ENCODE measurements at regions not wholly inside any gene's neighbourhood (a gene's known extent, or its start where the extent isn't known, plus 50 kb on each side); places are given as distances from the start of the nearest gene placed in this dataset.

DNA sequence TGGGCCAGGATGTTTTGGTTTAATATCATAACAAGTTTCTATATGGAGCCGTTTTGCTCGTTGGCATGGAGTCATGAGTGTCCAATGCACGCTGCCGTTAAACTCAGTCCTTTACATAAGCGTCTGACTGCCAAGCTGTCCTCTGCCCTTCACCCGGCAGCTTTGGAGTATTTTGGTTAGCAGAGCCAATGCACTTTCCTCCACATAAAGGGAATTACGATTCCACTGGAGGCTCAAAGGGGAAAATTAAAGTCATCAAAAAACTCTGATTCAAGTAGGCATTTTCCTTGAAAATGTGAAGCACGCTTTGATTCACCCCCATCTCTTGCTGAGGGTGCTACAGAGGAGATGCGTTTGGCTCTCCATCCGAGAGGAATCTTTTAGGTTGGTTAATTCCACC is 144.4 kb upstream of the ARGLU1 start:
- no peak for DNase-seq (ENCODE audit: low read depth)

DNA sequence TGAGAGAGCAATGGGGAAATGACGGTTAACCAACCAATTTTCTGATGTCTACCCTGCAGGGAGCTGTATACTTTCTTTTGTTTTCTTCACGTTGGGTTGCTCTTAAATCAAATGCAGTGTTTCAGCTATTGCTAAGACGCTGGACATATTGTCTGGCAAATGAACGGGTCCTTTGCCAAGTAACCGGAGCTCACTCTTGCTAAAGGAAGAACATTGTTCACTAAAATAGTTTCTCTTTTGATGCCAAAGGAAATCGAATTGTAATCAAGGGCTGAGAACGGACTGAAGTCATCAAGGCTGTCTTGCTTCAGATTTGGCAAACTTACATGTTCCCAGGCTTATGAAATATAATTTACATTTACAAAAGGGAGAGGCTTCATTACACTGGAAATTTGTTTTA is 142.3 kb upstream of the ARGLU1 start:
- DNase-seq (ENCODE audit: low read depth), result no peak

- no peak for DNase-seq (ENCODE audit: low read depth)
Observed at GRCh38 chr13:106709522-106709921, 141.6 kb upstream of the ARGLU1 start.

GRCh38 chr13:106702505-106702904 is 134.6 kb upstream of the ARGLU1 start:
- DNase-seq (ENCODE audit: low read depth), result no peak

GRCh38 chr13:106701771-106702341 is 133.9 kb upstream of the ARGLU1 start:
- no peak for DNase-seq (ENCODE audit: low read depth)

- DNase-seq (ENCODE audit: low read depth), result no peak
Observed at GRCh38 chr13:106700439-106700838, 132.5 kb upstream of the ARGLU1 start.

DNA sequence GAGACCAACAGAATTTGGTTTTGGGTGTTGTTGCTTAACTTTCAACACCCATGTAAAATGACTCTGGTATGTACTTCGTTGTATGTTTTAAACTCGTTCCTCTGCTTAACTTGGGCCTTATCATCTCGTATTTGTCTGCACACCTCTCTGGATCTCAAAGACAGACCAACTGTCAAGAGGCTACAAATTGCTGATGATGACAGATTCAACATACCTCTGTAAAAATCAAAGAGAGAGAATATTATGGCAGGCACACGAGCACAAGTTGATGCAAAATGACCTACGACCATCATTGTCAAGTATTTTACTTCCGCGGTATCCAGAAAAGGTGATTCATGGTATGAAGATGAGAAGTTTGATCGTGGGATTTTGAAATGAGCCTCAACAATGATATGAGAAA is 132.1 kb upstream of the ARGLU1 start:
- DNase-seq (ENCODE audit: low read depth), result no peak

- no peak for DNase-seq (ENCODE audit: low read depth)
Observed at GRCh38 chr13:106699311-106699710, 131.4 kb upstream of the ARGLU1 start.

DNA sequence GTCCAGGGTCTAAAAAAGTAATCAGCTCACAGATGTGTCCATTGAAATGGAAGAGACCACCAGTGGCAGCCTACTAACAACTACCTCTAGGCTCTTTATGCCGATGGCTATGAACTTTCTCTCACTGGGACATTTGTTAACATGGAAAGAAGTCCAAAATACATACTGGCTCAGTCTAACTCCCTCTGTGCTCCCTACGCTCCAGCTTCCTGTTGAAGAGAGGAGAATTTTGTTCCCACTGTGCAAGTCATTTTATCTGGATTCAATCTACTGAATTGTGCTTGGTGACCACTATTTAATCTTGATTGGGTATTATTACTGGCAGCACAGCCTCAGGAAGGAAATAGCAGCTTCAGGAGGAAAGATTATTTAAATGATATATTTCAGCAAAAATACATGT is 128.8 kb upstream of the ARGLU1 start:
- DNase-seq (ENCODE audit: low read depth), result no peak

DNA sequence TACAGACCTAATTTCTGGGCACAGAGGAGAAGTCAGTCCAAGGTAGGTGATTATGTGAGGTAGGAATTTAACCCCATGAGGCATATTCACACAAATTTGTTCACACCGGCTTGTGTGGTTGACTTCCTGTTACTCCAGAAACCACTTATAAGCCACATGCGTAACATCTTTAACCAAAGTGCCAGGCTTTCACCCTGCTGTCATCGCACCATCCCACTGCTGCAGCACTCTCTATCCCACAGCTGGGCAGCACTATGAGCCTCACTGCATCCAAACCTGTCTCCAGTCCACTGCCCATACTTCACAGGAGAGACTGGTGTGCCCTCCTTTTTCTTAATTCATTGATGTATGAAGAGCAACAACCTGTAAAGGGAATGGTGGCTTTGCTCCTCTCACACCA is 128.2 kb upstream of the ARGLU1 start:
- DNase-seq (ENCODE audit: low read depth), result no peak

GRCh38 chr13:106695139-106695538 is 127.2 kb upstream of the ARGLU1 start:
- DNase-seq (ENCODE audit: low read depth), result no peak

- DNase-seq (ENCODE audit: low read depth), result no peak
Observed at GRCh38 chr13:106691861-106692260, 123.9 kb upstream of the ARGLU1 start.

- no peak for DNase-seq (ENCODE audit: low read depth)
Observed at GRCh38 chr13:106691341-106691740, 123.4 kb upstream of the ARGLU1 start.

- DNase-seq (ENCODE audit: low read depth), result no peak
Observed at GRCh38 chr13:106690779-106691178, 122.8 kb upstream of the ARGLU1 start.

- no peak for DNase-seq (ENCODE audit: low read depth)
Observed at GRCh38 chr13:106689906-106690305, 122.0 kb upstream of the ARGLU1 start.

- no peak for DNase-seq (ENCODE audit: low read depth)
Observed at GRCh38 chr13:106688940-106689339, 121.0 kb upstream of the ARGLU1 start.

DNA sequence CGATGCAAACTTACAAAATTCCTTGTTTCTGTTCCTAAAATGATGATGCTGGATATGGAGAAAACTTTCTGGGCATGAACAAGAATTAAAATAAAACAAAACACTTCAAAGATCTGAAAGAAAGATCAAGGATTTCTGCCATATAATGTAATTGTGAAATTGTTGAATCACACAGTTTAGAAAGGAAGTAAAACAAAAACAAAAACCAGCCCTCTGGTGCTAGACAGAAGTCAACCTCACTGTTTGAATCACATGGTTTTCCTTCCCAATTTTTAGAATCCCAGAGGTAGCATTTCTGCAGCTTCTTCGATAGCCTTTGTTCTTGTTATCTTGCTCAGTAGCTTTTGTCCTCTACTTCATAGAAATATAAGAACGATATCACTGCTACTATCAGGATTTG is 118.2 kb upstream of the ARGLU1 start:
- no peak for DNase-seq (ENCODE audit: low read depth)

GRCh38 chr13:106685143-106685542 is 117.2 kb upstream of the ARGLU1 start:
- no peak for DNase-seq (ENCODE audit: low read depth)

DNA sequence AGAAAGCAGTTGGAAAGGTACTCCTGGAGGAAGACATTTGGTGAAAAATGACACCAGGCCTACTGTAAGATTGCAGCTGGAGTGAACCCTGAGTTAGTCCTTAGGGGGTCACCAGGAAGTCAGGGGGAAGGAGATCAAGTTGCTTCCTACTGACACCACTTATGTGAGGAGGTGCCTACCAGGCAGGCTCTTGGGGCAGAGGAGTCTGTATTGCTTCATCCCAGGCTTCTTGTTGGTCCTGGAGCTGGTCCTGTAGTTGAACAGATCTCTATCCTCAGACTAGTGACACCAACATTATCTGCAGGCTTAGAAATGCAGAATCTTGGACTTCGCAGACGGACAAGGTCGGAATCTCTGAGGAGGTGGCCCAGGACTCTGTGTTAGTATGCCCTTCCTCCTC is 116.0 kb upstream of the ARGLU1 start:
- DNase-seq (ENCODE audit: low read depth), result no peak

- no peak for DNase-seq (ENCODE audit: low read depth)
Observed at GRCh38 chr13:106683179-106683578, 115.2 kb upstream of the ARGLU1 start.

- no peak for DNase-seq (ENCODE audit: low read depth)
Observed at GRCh38 chr13:106681997-106682396, 114.1 kb upstream of the ARGLU1 start.

DNA sequence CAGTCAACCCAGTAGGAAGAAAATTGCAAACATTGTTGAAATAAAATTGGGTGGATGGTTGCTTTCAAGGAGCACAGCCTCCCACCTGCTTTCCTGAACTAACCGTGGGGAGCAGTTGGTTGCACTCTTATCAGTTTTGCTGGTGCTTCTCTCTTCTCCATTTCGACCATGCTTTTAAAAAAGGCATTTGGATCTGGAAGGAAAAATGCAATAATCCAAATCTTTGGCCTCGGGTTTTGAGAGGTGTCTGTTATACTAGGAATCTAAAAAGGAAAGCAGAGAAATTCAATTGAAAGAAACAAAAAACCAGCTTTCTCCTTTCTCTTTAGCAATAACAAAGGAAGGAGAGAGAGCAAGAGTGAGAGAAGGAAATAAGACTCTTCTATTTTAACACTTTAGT is 113.6 kb upstream of the ARGLU1 start:
- no peak for DNase-seq (ENCODE audit: low read depth)

GRCh38 chr13:106680796-106681472 is 113.0 kb upstream of the ARGLU1 start:
- DNase-seq (ENCODE audit: low read depth), result no peak
